GM18861 (cell line): ENCODE measurements at regions not wholly inside any gene's neighbourhood (a gene's known extent, or its start where the extent isn't known, plus 50 kb on each side); places are given as distances from the start of the nearest gene placed in this dataset.
"Not testable (repeated sequence)": the region's sequence is repeated elsewhere in the genome, so short reads cannot be mapped to it uniquely, and the experiment has no call there.

Experiments used
- ATAC-seq: cut with Tn5 transposase; IDR thresholded peaks from one replicate; pipeline ENCODE4 v1.9.1; 2021; ENCODE audit not compliant: unreplicated experiment

GRCh38 chr3:43236008-43236407 lies 50.3 kb upstream of the SNRK start:
- no peak for ATAC-seq

GRCh38 chr3:43233062-43233461 lies 53.3 kb upstream of the SNRK start:
- no peak for ATAC-seq

- ATAC-seq, result no peak
Measured at GRCh38 chr3:43231276-43232000, 54.9 kb upstream of the SNRK start.

GRCh38 chr3:43229865-43230264 lies 56.5 kb upstream of the SNRK start:
- not testable (repeated sequence) for ATAC-seq

GRCh38 chr3:43227685-43228084 lies 58.7 kb upstream of the SNRK start:
- not testable (repeated sequence) for ATAC-seq

- no peak for ATAC-seq
Measured at GRCh38 chr3:43224405-43225073, 61.8 kb upstream of the SNRK start.

- ATAC-seq, result no peak
Measured at GRCh38 chr3:43223670-43224364, 62.5 kb upstream of the SNRK start.

- no peak for ATAC-seq
Measured at GRCh38 chr3:43222590-43222989, 63.8 kb upstream of the SNRK start.

- ATAC-seq, result no peak
Measured at GRCh38 chr3:43221076-43221475, 65.3 kb upstream of the SNRK start.

GRCh38 chr3:43219616-43220015 lies 66.7 kb upstream of the SNRK start:
- ATAC-seq, result no peak

- no peak for ATAC-seq
Measured at GRCh38 chr3:43218921-43219320, 67.4 kb upstream of the SNRK start.

GRCh38 chr3:43218156-43218555 lies 68.2 kb upstream of the SNRK start:
- ATAC-seq, result no peak

GRCh38 chr3:43217633-43218032 lies 68.7 kb upstream of the SNRK start:
- no peak for ATAC-seq

- no peak for ATAC-seq
Measured at GRCh38 chr3:43217206-43217605, 69.1 kb upstream of the SNRK start.

GRCh38 chr3:43215663-43216275 lies 70.6 kb upstream of the SNRK start:
- ATAC-seq, result no peak

- no peak for ATAC-seq
Measured at GRCh38 chr3:43215138-43215537, 71.2 kb upstream of the SNRK start.

GRCh38 chr3:43214616-43215015 lies 71.7 kb upstream of the SNRK start:
- ATAC-seq, result no peak

GRCh38 chr3:43213631-43214030 lies 72.7 kb upstream of the SNRK start:
- peak; percentile 77 for ATAC-seq

- peak; percentile 21 for ATAC-seq
Measured at GRCh38 chr3:43212914-43213611, 73.3 kb upstream of the SNRK start.

- no peak for ATAC-seq
Measured at GRCh38 chr3:43211681-43212080, 74.7 kb upstream of the SNRK start.
